ENCODE measurements at regions not wholly inside any gene's neighbourhood (a gene's known extent, or its start where the extent isn't known, plus 50 kb on each side); places are given as distances from the start of the nearest gene placed in this dataset.

GRCh38 chr3:11720304-11720898 is 76.7 kb upstream of the VGLL4 start:
- TF ChIP-seq, protein P1, sequence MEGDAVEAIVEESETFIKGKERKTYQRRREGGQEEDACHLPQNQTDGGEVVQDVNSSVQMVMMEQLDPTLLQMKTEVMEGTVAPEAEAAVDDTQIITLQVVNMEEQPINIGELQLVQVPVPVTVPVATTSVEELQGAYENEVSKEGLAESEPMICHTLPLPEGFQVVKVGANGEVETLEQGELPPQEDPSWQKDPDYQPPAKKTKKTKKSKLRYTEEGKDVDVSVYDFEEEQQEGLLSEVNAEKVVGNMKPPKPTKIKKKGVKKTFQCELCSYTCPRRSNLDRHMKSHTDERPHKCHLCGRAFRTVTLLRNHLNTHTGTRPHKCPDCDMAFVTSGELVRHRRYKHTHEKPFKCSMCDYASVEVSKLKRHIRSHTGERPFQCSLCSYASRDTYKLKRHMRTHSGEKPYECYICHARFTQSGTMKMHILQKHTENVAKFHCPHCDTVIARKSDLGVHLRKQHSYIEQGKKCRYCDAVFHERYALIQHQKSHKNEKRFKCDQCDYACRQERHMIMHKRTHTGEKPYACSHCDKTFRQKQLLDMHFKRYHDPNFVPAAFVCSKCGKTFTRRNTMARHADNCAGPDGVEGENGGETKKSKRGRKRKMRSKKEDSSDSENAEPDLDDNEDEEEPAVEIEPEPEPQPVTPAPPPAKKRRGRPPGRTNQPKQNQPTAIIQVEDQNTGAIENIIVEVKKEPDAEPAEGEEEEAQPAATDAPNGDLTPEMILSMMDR (IDR thresholded peaks at IDR 0.05), result no peak
- TF ChIP-seq EP300 (IDR thresholded peaks at IDR 0.05; ENCODE audit: borderline replicate concordance in 1 of 2, low read depth in 1 of 2, low read length in 1 of 2), result no peak

All from SK-N-SH (cell line).